ENCODE measurements at regions not wholly inside any gene's neighbourhood (a gene's known extent, or its start where the extent isn't known, plus 50 kb on each side); places are given as distances from the start of the nearest gene placed in this dataset.
"Not testable (repeated sequence)": the region's sequence is repeated elsewhere in the genome, so short reads cannot be mapped to it uniquely, and the experiment has no call there.

DNA sequence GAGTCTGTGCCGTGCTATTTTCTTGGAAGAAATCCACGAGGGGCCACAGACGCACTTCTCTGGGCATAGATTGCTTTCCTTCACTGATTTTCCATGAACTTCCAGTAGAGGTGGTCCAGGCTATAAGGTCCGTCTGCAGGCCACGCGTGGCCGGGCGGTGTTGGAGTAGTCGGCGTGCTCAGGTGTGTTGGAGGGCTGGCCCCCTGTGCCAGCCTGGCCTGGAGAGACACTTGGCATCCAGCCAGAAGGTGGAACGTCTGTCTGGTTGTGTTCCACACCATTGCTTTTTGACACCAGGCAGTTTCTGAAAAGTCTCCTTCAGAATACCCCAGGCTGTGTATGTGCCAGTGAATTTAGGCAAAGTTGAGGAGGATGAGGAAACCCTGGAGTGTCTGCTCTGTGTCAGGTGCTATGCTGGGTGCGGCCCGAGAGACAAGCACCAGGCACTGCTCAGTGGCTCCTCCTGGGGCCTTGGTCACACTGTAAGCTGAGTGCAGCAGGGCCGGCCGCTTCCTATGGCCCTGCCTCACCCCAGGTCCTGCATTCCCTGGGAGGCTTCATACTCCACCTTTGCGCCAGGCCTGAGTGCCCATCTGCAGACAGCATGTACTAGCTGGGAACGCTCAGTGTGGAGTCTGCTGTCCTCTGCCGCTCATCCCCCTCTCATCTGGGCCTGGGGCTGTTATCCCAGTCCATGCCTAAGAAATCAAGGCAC, 52.1 kb upstream of the TAMM41 start:
- H3K36me3 Mint-ChIP-seq (ENCODE audit: low read depth) = peaks cover 2% of the 10 kb centered on the region
- H3K27me3 Mint-ChIP-seq (ENCODE audit: low read depth) = peaks cover 44% of the 10 kb centered on the region
- TF ChIP-seq, protein P1, sequence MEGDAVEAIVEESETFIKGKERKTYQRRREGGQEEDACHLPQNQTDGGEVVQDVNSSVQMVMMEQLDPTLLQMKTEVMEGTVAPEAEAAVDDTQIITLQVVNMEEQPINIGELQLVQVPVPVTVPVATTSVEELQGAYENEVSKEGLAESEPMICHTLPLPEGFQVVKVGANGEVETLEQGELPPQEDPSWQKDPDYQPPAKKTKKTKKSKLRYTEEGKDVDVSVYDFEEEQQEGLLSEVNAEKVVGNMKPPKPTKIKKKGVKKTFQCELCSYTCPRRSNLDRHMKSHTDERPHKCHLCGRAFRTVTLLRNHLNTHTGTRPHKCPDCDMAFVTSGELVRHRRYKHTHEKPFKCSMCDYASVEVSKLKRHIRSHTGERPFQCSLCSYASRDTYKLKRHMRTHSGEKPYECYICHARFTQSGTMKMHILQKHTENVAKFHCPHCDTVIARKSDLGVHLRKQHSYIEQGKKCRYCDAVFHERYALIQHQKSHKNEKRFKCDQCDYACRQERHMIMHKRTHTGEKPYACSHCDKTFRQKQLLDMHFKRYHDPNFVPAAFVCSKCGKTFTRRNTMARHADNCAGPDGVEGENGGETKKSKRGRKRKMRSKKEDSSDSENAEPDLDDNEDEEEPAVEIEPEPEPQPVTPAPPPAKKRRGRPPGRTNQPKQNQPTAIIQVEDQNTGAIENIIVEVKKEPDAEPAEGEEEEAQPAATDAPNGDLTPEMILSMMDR (IDR thresholded peaks at IDR 0.05) = no peak
- peaks cover 9% of the 10 kb centered on the region for H3K9me3 Mint-ChIP-seq (ENCODE audit: low read depth)
- no peak for DNase-seq (ENCODE audit: low spot score)
- H3K4me1 Mint-ChIP-seq (ENCODE audit: low read depth) = no peaks in the 10 kb centered on the region
- no peak overlapping the region for H3K27ac Mint-ChIP-seq (ENCODE audit: unreplicated experiment)
- H3K4me3 Mint-ChIP-seq (ENCODE audit: unreplicated experiment) = no peak overlapping the region

GRCh38 chr3:11899389-11899788, 52.7 kb upstream of the TAMM41 start:
- not testable (repeated sequence) for DNase-seq (ENCODE audit: low spot score); H3K9me3 Mint-ChIP-seq (ENCODE audit: low read depth); H3K27ac Mint-ChIP-seq (ENCODE audit: unreplicated experiment); H3K4me1 Mint-ChIP-seq (ENCODE audit: low read depth); H3K36me3 Mint-ChIP-seq (ENCODE audit: low read depth); H3K4me3 Mint-ChIP-seq (ENCODE audit: unreplicated experiment)
- peaks cover 39% of the 10 kb centered on the region for H3K27me3 Mint-ChIP-seq (ENCODE audit: low read depth)

- Mint-ChIP-seq H3K27ac (ENCODE audit: unreplicated experiment) (no peak overlapping the region), H3K36me3 (ENCODE audit: low read depth) (peaks cover 2% of the 10 kb centered on the region), H3K4me1 (ENCODE audit: low read depth) (no peaks in the 10 kb centered on the region), H3K27me3 (ENCODE audit: low read depth) (peaks cover 38% of the 10 kb centered on the region), H3K4me3 (ENCODE audit: unreplicated experiment) (no peak overlapping the region), H3K9me3 (ENCODE audit: low read depth) (peaks cover 9% of the 10 kb centered on the region)
- TF ChIP-seq, protein P1 (IDR thresholded peaks at IDR 0.05) = no peak
- no peak for DNase-seq (ENCODE audit: low spot score)
Observed at GRCh38 chr3:11899826-11900225, 53.1 kb upstream of the TAMM41 start.

DNA sequence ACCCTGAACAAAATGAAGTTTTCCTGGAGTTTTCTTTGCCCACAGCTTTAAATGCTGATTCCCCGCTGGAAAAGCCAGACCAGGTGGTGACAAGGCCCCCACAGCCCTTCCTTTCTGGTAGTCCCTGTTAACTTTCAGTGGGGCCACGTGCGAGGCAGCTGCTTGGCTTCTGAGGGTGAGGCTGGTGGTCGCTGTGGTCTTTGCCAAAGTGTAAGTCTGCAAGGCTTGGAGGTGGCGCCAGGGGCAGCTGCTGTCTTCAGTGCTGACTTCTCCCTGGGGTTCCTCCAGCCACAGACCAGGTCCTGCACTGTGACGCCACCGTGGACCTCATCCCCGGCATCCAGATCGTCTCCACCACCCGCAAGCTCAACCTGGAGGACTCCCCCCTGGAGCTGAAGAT, 54.1 kb upstream of the TAMM41 start:
- Mint-ChIP-seq H3K9me3 (ENCODE audit: low read depth) (peaks cover 3% of the 10 kb centered on the region), H3K36me3 (ENCODE audit: low read depth) (no peaks in the 10 kb centered on the region), H3K4me3 (ENCODE audit: unreplicated experiment) (no peak overlapping the region), H3K27ac (ENCODE audit: unreplicated experiment) (no peak overlapping the region), H3K4me1 (ENCODE audit: low read depth) (no peaks in the 10 kb centered on the region), H3K27me3 (ENCODE audit: low read depth) (peaks cover 34% of the 10 kb centered on the region)
- TF ChIP-seq, protein P1 (IDR thresholded peaks at IDR 0.05) = no peak
- no peak for DNase-seq (ENCODE audit: low spot score)

DNA sequence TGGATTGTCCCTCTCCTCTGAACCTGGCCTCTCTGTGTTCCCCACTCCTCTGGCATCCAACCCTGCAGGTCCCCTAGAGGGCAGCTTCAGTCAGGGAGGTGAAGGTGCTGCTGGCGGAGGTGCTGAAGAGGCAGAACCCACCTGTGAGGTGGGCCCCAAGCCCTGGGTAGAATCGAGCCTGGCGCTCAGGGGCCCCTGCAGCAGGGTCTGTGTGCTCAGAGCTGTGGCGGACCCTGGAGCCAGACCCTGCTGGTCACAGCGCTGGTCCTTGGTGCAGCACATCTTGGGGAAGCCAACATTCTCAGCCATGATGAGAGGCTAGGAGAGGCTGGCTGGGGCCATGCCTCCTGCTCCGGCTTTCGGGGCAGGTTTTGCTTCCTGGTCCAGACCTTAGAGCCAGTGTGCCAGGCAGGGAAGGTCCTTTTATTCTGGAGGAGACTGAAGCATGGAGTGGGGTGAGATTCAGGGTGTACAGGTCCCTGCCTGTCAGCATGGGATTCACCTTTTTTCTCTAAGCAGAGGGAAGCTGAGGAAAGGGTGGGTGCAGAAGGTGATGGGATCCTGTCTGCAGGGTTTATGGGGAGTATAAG, 54.7 kb upstream of the TAMM41 start:
- no peaks in the 10 kb centered on the region for H3K36me3 Mint-ChIP-seq (ENCODE audit: low read depth)
- no peak overlapping the region for H3K4me3 Mint-ChIP-seq (ENCODE audit: unreplicated experiment)
- no peaks in the 10 kb centered on the region for H3K9me3 Mint-ChIP-seq (ENCODE audit: low read depth)
- H3K27ac Mint-ChIP-seq (ENCODE audit: unreplicated experiment) = no peak overlapping the region
- no peaks in the 10 kb centered on the region for H3K4me1 Mint-ChIP-seq (ENCODE audit: low read depth)
- no peak for DNase-seq (ENCODE audit: low spot score)
- TF ChIP-seq, protein P1 (IDR thresholded peaks at IDR 0.05) = no peak
- peaks cover 31% of the 10 kb centered on the region for H3K27me3 Mint-ChIP-seq (ENCODE audit: low read depth)

DNA sequence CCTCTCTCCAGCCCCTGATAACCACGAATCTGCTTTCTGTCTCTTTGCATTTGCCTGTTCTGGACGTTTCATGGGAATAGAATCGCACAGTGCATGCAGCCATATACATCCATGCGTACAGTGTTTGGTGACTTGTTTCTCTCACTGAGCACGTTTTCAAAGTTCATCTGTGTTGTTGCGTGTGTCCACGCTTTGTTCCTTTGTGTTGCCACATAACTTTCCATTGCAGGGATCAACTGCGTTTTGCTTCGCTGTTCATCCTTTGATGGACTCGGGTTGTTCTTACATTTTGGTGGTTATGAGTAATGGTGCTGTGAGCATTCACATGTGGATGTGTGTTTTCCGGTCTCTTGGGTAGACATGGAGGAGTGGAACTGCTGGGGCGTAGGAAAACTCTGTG, 56.4 kb upstream of the TAMM41 start:
- Mint-ChIP-seq H3K9me3 (ENCODE audit: low read depth) (no peaks in the 10 kb centered on the region), H3K4me3 (ENCODE audit: unreplicated experiment) (no peak overlapping the region), H3K27me3 (ENCODE audit: low read depth) (peaks cover 23% of the 10 kb centered on the region), H3K4me1 (ENCODE audit: low read depth) (no peaks in the 10 kb centered on the region), H3K36me3 (ENCODE audit: low read depth) (no peaks in the 10 kb centered on the region), H3K27ac (ENCODE audit: unreplicated experiment) (no peak overlapping the region)
- TF ChIP-seq, protein P1 (IDR thresholded peaks at IDR 0.05) = no peak
- no peak for DNase-seq (ENCODE audit: low spot score)

All from chondrocyte (in vitro differentiated cells).